Cardiac septum (tissue), 1 donor: ENCODE measurements at regions not wholly inside any gene's neighbourhood (a gene's known extent, or its start where the extent isn't known, plus 50 kb on each side); places are given as distances from the start of the nearest gene placed in this dataset.
"Not testable (repeated sequence)": the region's sequence is repeated elsewhere in the genome, so short reads cannot be mapped to it uniquely, and the experiment has no call there.

ENCODE experiments used
- DNase-seq: peaks from one replicate; pipeline ENCODE4 v3.0.0-alpha.2; 2020; ENCODE audit warnings: low spot score
- intact Hi-C: fragments of 100-400 bp; cut with DNase I; formaldehyde crosslinking; loops from one replicate; pipeline ENCODE4 v1.14.0; 2022
- donor health status: DM: no; HTN: no; CAD: no.

DNA sequence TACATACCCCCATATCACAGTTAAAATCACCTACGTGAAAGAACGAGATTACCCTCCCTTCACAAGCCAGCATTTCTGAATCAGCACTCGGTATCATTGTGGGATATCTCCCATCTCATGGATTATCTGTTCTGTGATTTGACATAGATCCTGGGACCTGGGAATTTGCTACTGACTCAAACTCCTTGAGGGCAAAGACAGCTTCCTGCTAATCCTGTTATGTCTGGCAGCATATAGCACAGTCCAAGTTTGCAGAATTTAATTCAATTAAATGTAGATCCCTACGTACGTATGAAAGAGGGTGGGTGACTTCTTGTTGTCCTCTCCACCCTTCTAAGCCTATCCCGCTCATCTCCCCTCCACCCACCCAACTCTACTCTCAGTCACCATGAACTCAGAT is 476.5 kb downstream of the KLF5 start:
- intact Hi-C loops, result no loop called here

DNA sequence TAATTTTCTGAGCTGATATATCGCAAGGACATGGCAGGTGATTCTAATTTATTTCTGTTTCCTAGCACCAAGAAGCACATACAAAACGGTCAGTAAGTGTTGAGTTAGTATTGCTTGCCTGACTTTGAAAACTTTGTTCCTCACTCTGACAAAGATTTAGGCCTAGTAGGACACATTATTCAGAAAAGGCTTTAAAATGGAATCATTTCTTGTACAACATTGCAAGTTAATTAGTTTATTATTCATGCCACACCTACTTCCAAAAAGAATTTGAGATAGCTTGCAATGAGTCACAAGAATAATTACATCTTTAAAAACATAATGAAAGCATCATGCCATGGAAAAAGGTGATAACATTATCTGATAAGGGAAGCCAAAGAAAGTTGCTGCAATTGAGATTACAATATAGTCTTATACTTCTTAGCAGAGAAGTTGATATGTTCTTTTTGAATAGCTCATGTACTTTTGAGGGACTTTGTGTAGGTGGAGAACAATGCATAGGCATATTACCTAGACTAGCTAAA is 474.2 kb downstream of the KLF5 start:
- intact Hi-C loops, result no loop called here
- no peak for DNase-seq

More for the DNA sequence above, 476.5 kb downstream of the KLF5 start:
- DNase-seq, result no peak

DNA sequence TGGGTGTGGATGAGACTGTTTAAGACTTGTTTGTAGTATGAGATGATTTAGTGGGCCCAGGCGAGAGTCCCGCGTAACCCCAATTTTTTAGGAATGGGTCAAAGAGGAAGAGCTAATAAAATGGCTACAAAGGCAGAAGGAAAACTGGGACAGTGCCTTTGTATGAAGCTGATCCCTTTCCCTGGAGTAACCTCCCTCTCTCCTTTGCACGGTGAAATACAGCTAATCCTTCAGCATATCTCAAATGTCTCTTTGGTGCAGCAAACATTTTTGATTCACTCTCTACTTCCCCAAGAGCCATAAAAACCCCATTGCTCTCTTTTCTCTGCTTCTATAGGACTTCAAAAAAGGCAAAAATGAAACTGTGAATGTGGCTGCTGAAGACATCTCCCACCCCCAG is 473.8 kb downstream of the KLF5 start:
- DNase-seq, result no peak
- intact Hi-C loops, result no loop called here

GRCh38 chr13:73531014-73531413 is 472.2 kb downstream of the KLF5 start:
- DNase-seq, result no peak
- intact Hi-C loops, result no loop called here

DNA sequence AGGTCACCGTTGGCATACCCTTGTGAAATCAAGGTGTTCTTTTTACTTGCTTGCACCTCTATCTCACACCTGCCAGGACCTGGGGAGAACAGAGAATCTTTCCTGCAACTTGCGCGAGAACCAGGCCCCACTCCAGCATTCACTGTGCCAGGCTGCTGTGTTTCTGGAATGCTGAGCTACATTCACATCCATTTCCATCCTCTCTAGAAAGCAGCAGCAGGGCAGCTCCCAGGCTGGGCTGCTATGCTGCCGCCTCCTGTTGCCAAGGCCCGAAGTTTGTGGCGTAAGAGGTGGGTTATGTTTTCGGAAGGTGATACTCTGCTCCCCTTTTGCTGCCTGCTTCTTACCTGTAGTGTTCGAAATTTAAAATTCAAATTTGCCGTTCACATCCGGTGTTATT is 464.1 kb downstream of the KLF5 start:
- intact Hi-C loops, result no loop called here
- no peak for DNase-seq

GRCh38 chr13:73521985-73522524 is 463.2 kb downstream of the KLF5 start:
- intact Hi-C loops, result no loop called here
- DNase-seq, result no peak

- intact Hi-C loops, result no loop called here
Measured at GRCh38 chr13:73521290-73521624, 462.5 kb downstream of the KLF5 start.

DNA sequence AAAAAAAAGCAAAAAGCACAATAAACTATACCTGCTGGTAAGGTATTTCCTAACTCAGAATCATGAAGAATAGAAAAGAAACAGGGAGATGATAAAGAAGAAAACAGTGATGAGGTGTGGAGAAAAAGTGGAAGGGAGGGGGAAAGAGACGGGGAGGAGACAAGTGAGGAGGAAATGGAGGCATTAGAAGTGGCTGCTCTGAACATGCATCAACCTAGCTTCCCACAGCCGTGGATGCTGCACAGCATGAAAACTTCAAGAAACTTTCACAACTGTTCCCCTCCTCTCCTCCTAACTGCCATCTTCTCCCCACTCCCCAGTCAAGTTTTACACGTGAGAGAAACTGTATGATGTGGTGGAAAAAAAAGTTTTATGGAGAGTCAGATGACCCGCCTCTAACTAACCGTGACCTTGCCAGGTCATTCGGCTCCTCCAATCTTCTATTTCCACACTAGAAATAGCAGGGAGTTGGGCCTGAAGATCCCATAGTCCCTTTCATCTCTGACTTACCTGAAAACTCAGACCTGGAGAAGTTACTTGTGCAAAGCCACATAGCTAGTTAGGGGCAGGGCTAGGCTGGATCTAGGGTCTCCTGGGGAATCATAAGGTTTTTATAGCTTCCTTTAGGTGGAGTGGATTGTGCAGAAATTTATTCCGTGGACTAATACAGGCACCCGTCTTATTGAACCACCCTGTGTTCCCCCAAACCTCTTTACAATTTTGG is 461.9 kb downstream of the KLF5 start:
- intact Hi-C loops, result no loop called here
- DNase-seq, result no peak

More at GRCh38 chr13:73521290-73521624, 462.5 kb downstream of the KLF5 start:
- DNase-seq, result no peak

DNA sequence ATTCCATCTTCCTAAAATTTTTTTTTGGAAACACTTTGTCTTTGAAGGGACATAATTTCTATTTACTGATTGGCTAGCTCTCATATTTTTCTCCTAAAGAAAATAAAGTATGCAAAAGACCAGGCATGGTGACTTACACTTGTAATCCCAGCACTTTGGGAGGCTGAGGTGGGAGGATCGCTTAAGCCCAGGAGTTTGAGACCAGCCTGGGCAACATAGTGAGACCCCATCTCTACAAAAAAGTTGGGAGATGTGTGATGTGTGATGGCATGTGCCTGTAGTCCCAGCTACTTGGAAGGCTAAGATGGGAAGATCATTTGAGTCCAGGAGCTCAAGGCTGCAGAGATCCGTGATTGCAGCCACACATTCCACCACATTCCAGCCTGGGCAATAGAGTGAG is 461.3 kb downstream of the KLF5 start:
- intact Hi-C loops, DNase-seq: not testable (repeated sequence)

DNA sequence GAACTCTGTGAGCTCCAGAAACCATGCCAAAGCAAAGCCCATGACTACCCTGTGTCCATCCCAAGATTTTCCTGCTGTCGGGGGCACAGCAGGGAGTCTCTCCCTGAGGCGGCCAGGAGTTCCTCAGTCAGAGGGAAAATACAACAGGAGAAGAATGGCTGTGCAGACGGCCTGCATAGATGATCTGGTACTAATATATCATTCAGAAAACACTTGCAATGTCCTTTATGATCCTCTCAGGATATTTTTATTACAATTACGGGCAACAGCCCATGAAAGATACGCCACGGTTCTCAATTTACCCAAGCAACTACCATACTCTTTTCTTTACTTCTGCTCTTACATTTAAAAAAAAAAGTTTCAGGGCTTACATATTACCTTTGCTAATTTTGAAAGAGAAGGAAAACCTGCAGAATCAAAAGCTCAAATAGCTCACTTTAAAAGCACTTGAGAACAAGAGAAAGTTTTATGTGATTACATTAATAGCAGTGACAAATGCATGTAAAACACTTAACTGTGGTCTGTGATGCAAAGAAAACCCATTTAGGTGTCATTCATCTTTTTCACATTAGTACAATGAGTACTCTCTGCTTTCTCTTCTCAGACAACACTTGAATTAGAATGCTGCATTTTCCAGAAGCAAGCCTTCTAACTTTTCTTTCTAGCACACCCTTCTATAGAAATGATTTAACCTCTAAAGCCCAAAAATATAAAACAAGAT is 460.8 kb downstream of the KLF5 start:
- intact Hi-C loops, result no loop called here
- DNase-seq, result no peak

DNA sequence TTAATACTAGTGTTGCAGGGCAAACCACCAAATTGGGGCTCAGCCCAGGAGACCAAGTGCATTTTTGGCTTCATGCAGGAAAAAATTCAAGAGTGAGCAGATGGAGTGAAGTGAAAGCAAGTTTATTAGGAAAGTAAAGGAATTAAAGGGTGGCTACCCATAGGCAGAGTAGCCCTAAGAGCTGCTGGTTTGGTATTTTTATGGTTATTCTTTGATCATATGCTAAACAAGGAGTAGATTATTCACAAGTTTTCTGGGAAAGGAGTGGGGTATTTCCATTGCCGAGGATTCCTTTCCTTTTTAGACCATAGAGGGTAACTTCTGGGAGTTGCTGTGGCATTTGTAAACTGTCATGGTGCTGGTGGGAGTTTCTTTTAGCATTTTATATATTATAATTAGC is 459.0 kb downstream of the KLF5 start:
- DNase-seq, result no peak
- intact Hi-C loops, result no loop called here

- DNase-seq, result no peak
- intact Hi-C loops, result no loop called here
Measured at GRCh38 chr13:73516731-73517130, 457.9 kb downstream of the KLF5 start.

GRCh38 chr13:73514208-73514607 is 455.4 kb downstream of the KLF5 start:
- intact Hi-C loops, result no loop called here
- no peak for DNase-seq

GRCh38 chr13:73513751-73514150 is 454.9 kb downstream of the KLF5 start:
- intact Hi-C loops, result no loop called here
- no peak for DNase-seq

DNA sequence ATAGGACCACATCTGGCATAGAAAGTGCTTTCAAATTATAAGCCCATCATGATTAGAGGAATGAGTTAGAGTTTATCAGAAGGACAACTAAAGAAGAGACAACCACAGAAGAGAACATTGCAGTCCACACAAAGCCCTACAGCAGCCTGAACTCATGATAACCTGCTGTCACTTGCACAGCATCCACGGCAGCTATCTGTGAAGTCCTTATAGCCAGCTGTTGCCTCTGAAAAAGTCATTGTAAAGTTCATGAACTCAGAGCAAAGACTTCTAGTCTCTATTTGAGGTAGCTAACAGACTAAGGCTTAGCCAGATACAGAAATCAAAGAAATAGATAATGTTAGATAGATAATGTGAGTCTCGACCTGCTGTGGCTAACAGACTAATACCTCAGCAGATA is 450.0 kb downstream of the KLF5 start:
- intact Hi-C loops, result no loop called here
- no peak for DNase-seq

DNA sequence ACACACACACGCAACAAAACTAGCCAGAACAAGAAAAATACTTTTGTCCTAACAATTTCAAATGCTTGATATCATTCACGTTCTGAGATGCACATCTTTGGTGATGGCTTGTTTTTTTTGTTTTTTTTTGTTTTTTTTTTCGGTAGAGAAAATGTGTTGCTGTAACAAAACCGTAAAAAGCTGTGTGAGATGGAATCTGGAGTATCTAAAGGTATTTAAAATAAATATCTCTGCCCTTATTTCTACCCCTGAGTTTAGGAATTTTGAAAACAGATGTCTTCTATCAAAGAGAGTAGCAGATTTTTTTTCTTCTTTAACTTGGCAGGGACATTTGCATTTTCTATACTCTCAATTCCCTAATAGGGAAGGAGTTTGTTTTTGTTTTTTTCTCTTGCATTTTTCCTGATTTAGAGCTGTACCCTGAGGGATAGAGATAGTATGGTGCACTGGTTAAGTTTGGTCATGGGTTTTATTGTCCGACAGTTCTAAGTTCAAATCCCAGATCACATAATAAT is 446.6 kb downstream of the KLF5 start:
- no peak for DNase-seq
- intact Hi-C loops, result no loop called here

DNA sequence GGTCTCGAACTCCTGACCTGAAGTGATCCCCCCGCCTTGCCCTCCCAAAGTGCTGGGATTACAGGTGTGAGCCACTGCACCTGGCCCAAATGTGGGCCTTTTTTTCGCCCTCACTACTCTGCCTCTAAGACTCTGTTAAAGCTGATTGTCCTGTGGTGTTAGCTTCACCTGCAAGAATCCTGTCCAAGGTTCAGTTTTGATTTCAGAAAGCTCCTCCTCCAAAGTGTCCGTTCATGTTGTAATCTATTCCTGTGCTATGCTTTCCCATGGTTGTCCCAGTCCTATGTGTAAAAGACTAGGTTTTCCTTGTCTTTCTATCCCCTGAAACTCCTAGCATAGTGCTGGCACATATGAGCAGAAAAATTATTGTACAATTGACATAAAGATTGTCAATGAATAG is 440.9 kb downstream of the KLF5 start:
- intact Hi-C loops, result no loop called here
- no peak for DNase-seq

- no peak for DNase-seq
- intact Hi-C loops, result no loop called here
Measured at GRCh38 chr13:73497430-73497829, 438.6 kb downstream of the KLF5 start.

DNA sequence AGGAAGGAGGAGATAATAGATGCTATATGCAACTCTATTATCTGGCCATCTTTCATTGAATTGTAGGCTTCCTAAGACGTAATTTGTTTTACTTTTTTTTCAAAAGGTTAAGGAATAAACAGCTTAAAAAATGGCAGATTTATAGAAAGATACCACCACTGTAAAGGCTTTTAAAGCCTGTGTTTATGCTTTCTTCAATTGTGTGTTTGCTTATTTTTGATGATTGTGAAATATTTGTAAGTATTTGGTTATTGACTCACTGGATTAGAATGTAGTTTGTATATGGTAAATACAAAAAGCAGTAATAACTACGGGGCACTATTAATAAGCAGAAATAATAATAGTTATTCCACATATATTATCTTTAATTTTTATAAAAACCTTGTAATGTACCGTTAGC is 437.9 kb downstream of the KLF5 start:
- intact Hi-C loops, result no loop called here
- no peak for DNase-seq

DNA sequence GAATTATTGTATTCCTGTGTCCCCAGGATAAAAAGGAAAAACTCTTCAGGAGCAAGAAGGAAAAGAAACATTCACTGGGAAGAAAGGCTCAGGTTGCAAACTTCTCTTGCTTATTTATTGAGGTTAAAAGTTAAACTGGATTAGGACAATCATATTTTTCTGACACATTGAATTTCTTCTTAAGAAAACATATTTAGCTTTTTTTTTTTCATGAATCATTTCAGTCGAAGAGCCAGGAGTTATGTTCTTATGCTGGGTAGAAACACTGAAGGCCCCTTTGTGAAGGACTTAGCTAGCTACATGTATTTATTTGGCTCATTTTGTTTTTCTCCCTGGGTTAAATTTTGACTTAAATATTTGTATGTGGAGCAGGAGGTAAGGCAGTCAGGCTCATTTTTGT is 434.0 kb downstream of the KLF5 start:
- no peak for DNase-seq
- intact Hi-C loops, result no loop called here

DNA sequence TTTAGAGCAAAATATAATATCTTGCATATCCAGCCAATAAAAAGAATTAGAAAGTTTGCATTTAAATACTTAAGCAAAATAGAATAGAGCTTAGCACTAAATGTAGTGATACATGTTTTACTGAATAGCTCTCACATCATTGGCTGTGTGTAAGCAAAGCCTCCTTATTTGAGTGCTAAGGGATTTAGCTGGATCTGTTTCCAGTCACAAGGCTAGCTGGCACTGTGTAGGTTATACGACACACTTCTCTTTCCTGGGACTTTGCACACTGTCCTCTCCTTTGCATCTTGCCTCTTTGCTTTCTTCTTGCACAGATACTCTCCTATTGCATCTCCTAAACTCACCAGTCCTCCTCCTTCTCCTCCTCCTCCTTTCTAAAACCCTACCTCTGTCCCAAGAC is 423.8 kb downstream of the KLF5 start:
- intact Hi-C loops, result no loop called here

More for the DNA sequence above, 423.8 kb downstream of the KLF5 start:
- no peak for DNase-seq
